ENCODE measurements at regions not wholly inside any gene's neighbourhood (a gene's known extent, or its start where the extent isn't known, plus 50 kb on each side); places are given as distances from the start of the nearest gene placed in this dataset.

GRCh38 chr6:133769463-133769862 is 119.5 kb upstream of the TCF21 start:
- no peak for TF ChIP-seq CTCF (IDR thresholded peaks at IDR 0.05)
- no peak for TF ChIP-seq POLR2AphosphoS5 (IDR thresholded peaks at IDR 0.05)
- no peak for TF ChIP-seq POLR2A (IDR thresholded peaks at IDR 0.05; ENCODE audit: low read depth)
- no peak for TF ChIP-seq EP300 (IDR thresholded peaks at IDR 0.05)
